Smooth muscle cell (in vitro differentiated cells): ENCODE measurements at regions not wholly inside any gene's neighbourhood (a gene's known extent, or its start where the extent isn't known, plus 50 kb on each side); places are given as distances from the start of the nearest gene placed in this dataset.

ENCODE experiments used
- DNase-seq: peaks from one replicate; lab custom pipeline; 2025; ENCODE audit not compliant: unreplicated experiment; lab: John Stamatoyannopoulos, UW
- H2AFZ ChIP-seq: fragments of 200-600 bp; sonication (generic); 2 replicates; pipeline ENCODE4 v1.6.0; 2016; ENCODE audit warnings: antibody characterized with exemption, low read depth, mild to moderate bottlenecking
- H3F3A ChIP-seq: fragments of 200-600 bp; sonication (generic); 2 replicates; pipeline ENCODE4 v1.6.0; 2017; ENCODE audit warnings: antibody characterized with exemption, low read depth
- H3K27ac ChIP-seq: fragments of 200-600 bp; sonication (generic); 2 replicates; pipeline ENCODE4 v1.5.1; 2016; ENCODE audit warnings: low read depth, mild to moderate bottlenecking
- H3K27me3 ChIP-seq: fragments of 200-600 bp; sonication (generic); 2 replicates; pipeline ENCODE4 v1.6.1; 2016; ENCODE audit warnings: low read depth, mild to moderate bottlenecking
- H3K36me3 ChIP-seq: fragments of 200-600 bp; sonication (generic); 2 replicates; pipeline ENCODE4 v1.5.1; 2016; ENCODE audit warnings: low read depth
- H3K4me1 ChIP-seq: fragments of 200-600 bp; sonication (generic); 2 replicates; pipeline ENCODE4 v1.5.1; 2016; ENCODE audit warnings: low read depth
- H3K4me2 ChIP-seq: fragments of 200-600 bp; sonication (generic); 2 replicates; pipeline ENCODE4 v1.6.0; 2016; ENCODE audit warnings: mild to moderate bottlenecking
- H3K4me3 ChIP-seq: fragments of 200-600 bp; sonication (generic); 2 replicates; pipeline ENCODE4 v1.5.1; 2016; ENCODE audit warnings: mild to moderate bottlenecking
- H3K79me2 ChIP-seq: fragments of 200-600 bp; sonication (generic); 2 replicates; pipeline ENCODE4 v1.6.0; 2016; ENCODE audit warnings: low read depth, mild to moderate bottlenecking
- H3K9ac ChIP-seq: fragments of 200-600 bp; sonication (generic); 2 replicates; pipeline ENCODE4 v1.6.0; 2016; ENCODE audit warnings: low read depth
- H3K9me3 ChIP-seq: fragments of 200-600 bp; sonication (generic); replicated peaks from 2 replicates; pipeline ENCODE4 v1.5.1; 2016; ENCODE audit warnings: low read depth
- H4K20me1 ChIP-seq: fragments of 200-600 bp; sonication (generic); 2 replicates; pipeline ENCODE4 v1.6.0; 2016; ENCODE audit warnings: low read depth
- CTCF ChIP-seq: fragments of 200-600 bp; sonication (generic); IDR thresholded peaks from 2 replicates; pipeline ENCODE4 v1.5.1; 2017; ENCODE audit warnings: borderline replicate concordance, mild to moderate bottlenecking, antibody characterized with exemption; ENCODE audit not compliant: insufficient read depth, poor library complexity, severe bottlenecking
- WGBS: methylation state at CpG from one replicate; pipeline ENCODE4 v1.1.7; 2016; ENCODE audit warnings: low lambda C conversion rate; 5-methylcytosine and 5-hydroxymethylcytosine counted together

GRCh38 chr10:83917537-83918506 is 221.5 kb upstream of the GHITM start:
- peak overlapping the region; percentile 55 for H3K4me2 ChIP-seq
- WGBS = 47% methylated on average over 17 of the region's 17 CpGs

GRCh38 chr10:83919187-83919586 is 220.1 kb upstream of the GHITM start:
- Histone ChIP-seq H3K27me3 (no peaks in the 10 kb centered on the region), H3K4me1 (peaks cover 2% of the 10 kb centered on the region), H2AFZ (no peak overlapping the region), H3K27ac (peak overlapping the region; percentile 49), H3K4me3 (no peak overlapping the region), H3K36me3 (no peaks in the 10 kb centered on the region), H3K9me3 (no peaks in the 10 kb centered on the region), H3K9ac (no peak overlapping the region), H3K79me2 (no peaks in the 10 kb centered on the region), H3F3A (no peaks in the 10 kb centered on the region), H4K20me1 (no peaks in the 10 kb centered on the region), H3K4me2 (no peak overlapping the region)
- WGBS = 92% methylated on average over 2 of the region's 2 CpGs
- no peak for DNase-seq
- no peak for TF ChIP-seq CTCF

More at GRCh38 chr10:83917537-83918506, 221.5 kb upstream of the GHITM start:
- no peak for DNase-seq
- H3K79me2 ChIP-seq = no peaks in the 10 kb centered on the region
- H3F3A ChIP-seq = no peaks in the 10 kb centered on the region
- H3K4me3 ChIP-seq = peak overlapping the region; percentile 19
- H3K27me3 ChIP-seq = no peaks in the 10 kb centered on the region
- no peaks in the 10 kb centered on the region for H3K9me3 ChIP-seq
- no peaks in the 10 kb centered on the region for H3K4me1 ChIP-seq
- peak overlapping the region; percentile 44 for H3K27ac ChIP-seq
- peak; percentile 26 for TF ChIP-seq CTCF
- H3K9ac ChIP-seq = no peak overlapping the region
- no peaks in the 10 kb centered on the region for H3K36me3 ChIP-seq
- no peaks in the 10 kb centered on the region for H4K20me1 ChIP-seq
- peak overlapping the region; percentile 62 for H2AFZ ChIP-seq

- Histone ChIP-seq H3K27ac (peak overlapping the region; percentile 43), H3K4me3 (no peak overlapping the region), H2AFZ (no peak overlapping the region), H3K4me1 (peaks cover 19% of the 10 kb centered on the region), H3K4me2 (peak overlapping the region; percentile 22), H3K36me3 (no peaks in the 10 kb centered on the region), H3K79me2 (no peaks in the 10 kb centered on the region), H3K9me3 (no peaks in the 10 kb centered on the region), H3K27me3 (no peaks in the 10 kb centered on the region), H4K20me1 (no peaks in the 10 kb centered on the region), H3F3A (no peaks in the 10 kb centered on the region), H3K9ac (no peak overlapping the region)
- TF ChIP-seq CTCF = no peak
- 97% methylated on average over 3 of the region's 3 CpGs for WGBS
- no peak for DNase-seq
These were observed 217.1 kb upstream of the GHITM start for GRCh38 chr10:83921984-83922860.
